Adipocyte (in vitro differentiated cells): ENCODE measurements at regions not wholly inside any gene's neighbourhood (a gene's known extent, or its start where the extent isn't known, plus 50 kb on each side); places are given as distances from the start of the nearest gene placed in this dataset.
A peak's percentile ranks its signal among the peaks of the same experiment; 100 is the strongest.

Experiments used
- DNase-seq: peaks from one replicate; pipeline ENCODE4 v3.0.0-alpha.2; 2015; ENCODE audit warnings: low read depth
- H3K27me3 ChIP-seq: replicated peaks from 2 replicates; pipeline ENCODE4 v1.7.0; 2013; ENCODE audit warnings: mild to moderate bottlenecking, low read length, moderate library complexity; ENCODE audit not compliant: control insufficient read depth, insufficient read depth
- H3K36me3 ChIP-seq: 2 replicates; pipeline ENCODE4 v1.7.0; 2013; ENCODE audit warnings: low read length, mild to moderate bottlenecking, moderate library complexity; ENCODE audit not compliant: control insufficient read depth, insufficient read depth, severe bottlenecking
- H3K4me1 ChIP-seq: 2 replicates; pipeline ENCODE4 v1.7.0; 2013; ENCODE audit warnings: mild to moderate bottlenecking, low read length, moderate library complexity; ENCODE audit not compliant: control insufficient read depth, insufficient read depth
- H3K4me3 ChIP-seq: 2 replicates; pipeline ENCODE4 v1.7.0; 2013; ENCODE audit warnings: mild to moderate bottlenecking, low read length, moderate library complexity
- H3K9ac ChIP-seq: 2 replicates; pipeline ENCODE4 v1.7.0; 2013; ENCODE audit warnings: mild to moderate bottlenecking, low read length, moderate library complexity
- H3K9me3 ChIP-seq: 2 replicates; pipeline ENCODE4 v1.7.0; 2013; ENCODE audit warnings: mild to moderate bottlenecking, low read length, moderate library complexity; ENCODE audit not compliant: control insufficient read depth

DNA sequence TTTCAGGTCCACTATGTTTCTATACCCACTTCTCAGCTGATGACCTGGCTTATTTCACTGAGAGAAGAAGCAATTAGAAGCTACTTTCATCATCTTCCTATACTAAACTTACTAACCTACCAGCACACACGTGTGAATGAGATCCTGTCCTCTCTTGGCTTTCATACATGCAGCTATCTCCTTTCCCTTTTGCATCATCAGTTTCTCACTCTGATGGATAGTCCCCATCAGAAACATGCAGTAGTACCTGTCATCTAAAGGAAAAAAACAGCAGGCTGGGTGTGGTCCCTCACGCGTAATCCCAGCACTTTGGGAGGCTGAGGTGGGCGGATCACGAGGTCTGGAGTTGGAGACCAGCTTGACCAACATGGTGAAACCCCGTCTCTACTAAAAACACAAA, 237.6 kb upstream of the C2CD4B start:
- H3K4me1 ChIP-seq: peaks cover 34% of the 10 kb centered on the region
- no peak for DNase-seq
- H3K4me3 ChIP-seq: peak overlapping the region; percentile 22
- H3K27me3 ChIP-seq: no peaks in the 10 kb centered on the region
- H3K9ac ChIP-seq: peak overlapping the region; percentile 0
- H3K36me3 ChIP-seq: no peaks in the 10 kb centered on the region
- no peaks in the 10 kb centered on the region for H3K9me3 ChIP-seq

- Histone ChIP-seq H3K36me3 (no peaks in the 10 kb centered on the region), H3K9me3 (no peaks in the 10 kb centered on the region), H3K27me3 (no peaks in the 10 kb centered on the region), H3K9ac (no peak overlapping the region), H3K4me3 (no peak overlapping the region), H3K4me1 (peaks cover 34% of the 10 kb centered on the region)
- DNase-seq: peak; percentile 68
Measured at GRCh38 chr15:62403164-62403809, 238.2 kb upstream of the C2CD4B start.

DNA sequence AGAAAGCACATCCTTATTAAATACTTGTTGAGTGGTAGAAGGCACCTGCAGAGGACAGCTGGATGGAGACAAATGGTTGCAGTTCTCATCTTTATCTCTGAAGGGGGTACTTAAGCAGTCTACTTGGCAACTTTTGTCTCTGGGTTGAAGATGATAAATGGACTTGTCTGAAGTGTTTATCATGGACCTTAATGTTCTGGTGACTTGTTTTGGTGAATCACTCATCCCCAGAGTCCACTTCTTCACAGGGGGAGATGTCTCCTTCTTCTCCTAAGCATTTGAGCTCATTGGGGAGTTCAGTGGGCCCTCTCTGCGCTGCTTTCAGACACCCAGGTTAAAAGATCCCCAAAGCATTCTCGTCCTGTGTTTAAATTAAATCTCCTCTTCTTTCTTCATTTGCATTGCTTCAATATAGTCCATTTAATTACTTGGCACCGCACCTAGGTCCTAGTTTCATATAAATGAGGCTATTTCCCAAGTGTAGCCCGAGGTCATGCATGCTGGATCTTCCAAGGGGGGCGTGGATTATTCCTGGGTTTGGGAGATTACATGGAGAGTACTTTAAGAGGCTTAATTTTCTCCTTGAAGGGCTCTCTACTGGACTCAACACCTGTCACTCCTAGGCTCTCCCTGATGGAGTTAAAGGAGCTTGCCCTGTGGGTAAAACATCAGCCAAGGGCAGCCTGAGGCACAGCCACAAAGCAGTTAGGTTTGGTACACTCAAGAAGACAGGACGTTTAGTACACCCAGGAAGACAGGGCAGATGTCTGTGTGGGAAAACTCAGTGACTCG, 239.3 kb upstream of the C2CD4B start:
- DNase-seq: no peak
- no peak overlapping the region for H3K4me3 ChIP-seq
- H3K9me3 ChIP-seq: no peaks in the 10 kb centered on the region
- no peaks in the 10 kb centered on the region for H3K27me3 ChIP-seq
- no peaks in the 10 kb centered on the region for H3K36me3 ChIP-seq
- H3K4me1 ChIP-seq: peaks cover 34% of the 10 kb centered on the region
- no peak overlapping the region for H3K9ac ChIP-seq

DNA sequence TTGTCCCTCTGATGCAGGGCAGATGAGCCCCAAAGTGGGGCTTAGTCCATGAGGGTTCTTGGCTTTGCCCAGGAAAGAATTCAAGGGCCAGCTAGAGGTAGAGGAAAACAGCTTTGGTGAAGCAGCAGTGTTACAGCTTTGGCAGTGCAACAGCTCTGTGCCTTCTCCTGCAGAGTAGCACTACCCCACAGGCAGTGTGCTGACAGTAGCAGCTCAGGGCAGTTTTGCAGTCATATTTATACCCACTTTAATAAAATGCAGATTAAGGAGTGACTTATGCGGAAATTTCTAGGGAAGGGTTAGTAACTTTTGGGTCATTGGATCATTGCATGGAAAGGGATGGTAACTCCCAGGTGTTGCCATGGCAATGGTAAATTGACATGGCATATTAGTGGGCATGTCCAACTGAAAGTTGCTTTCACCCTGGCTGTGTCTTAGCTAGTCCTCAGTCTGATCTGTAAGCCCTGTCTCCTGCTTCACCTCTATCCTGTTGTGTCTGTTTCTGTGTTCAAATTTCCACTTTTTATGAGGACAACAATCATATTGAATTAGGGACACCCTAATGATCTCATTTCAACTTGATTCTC, 241.3 kb upstream of the C2CD4B start:
- Histone ChIP-seq H3K27me3 (no peaks in the 10 kb centered on the region), H3K9me3 (no peaks in the 10 kb centered on the region), H3K9ac (no peak overlapping the region), H3K4me3 (no peak overlapping the region), H3K36me3 (peaks cover 9% of the 10 kb centered on the region), H3K4me1 (peaks cover 34% of the 10 kb centered on the region)
- DNase-seq: no peak

DNA sequence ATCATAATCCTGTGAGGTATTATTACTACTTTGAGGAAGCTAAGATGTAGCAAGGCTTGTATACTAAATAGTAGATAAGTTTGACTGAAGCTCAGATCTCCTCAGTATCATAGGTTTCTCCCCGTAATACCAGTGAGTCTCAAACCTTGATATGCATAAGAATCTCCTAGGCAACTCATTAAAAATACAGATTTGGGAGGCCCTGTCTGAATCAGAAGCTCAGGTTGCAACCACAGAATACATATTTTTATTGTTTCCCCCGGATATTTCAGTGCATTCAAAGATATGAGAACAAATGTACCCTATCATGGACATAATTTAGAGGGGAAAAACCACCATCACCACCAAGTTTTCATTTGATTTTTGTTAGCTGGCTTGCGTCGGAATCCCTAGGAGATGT, 242.1 kb upstream of the C2CD4B start:
- peaks cover 9% of the 10 kb centered on the region for H3K36me3 ChIP-seq
- H3K4me1 ChIP-seq: peaks cover 30% of the 10 kb centered on the region
- H3K4me3 ChIP-seq: no peak overlapping the region
- no peaks in the 10 kb centered on the region for H3K9me3 ChIP-seq
- H3K27me3 ChIP-seq: no peaks in the 10 kb centered on the region
- no peak overlapping the region for H3K9ac ChIP-seq
- peak; percentile 32 for DNase-seq

- Histone ChIP-seq H3K4me1 (peaks cover 30% of the 10 kb centered on the region), H3K4me3 (no peak overlapping the region), H3K27me3 (no peaks in the 10 kb centered on the region), H3K9ac (no peak overlapping the region), H3K36me3 (peaks cover 9% of the 10 kb centered on the region), H3K9me3 (no peaks in the 10 kb centered on the region)
- DNase-seq: no peak
Measured at GRCh38 chr15:62407962-62408361, 242.9 kb upstream of the C2CD4B start.

- Histone ChIP-seq H3K4me3 (no peak overlapping the region), H3K4me1 (peaks cover 29% of the 10 kb centered on the region), H3K9me3 (no peaks in the 10 kb centered on the region), H3K27me3 (no peaks in the 10 kb centered on the region), H3K9ac (no peak overlapping the region), H3K36me3 (peaks cover 9% of the 10 kb centered on the region)
- DNase-seq: no peak
Measured at GRCh38 chr15:62409466-62409865, 244.4 kb upstream of the C2CD4B start.

DNA sequence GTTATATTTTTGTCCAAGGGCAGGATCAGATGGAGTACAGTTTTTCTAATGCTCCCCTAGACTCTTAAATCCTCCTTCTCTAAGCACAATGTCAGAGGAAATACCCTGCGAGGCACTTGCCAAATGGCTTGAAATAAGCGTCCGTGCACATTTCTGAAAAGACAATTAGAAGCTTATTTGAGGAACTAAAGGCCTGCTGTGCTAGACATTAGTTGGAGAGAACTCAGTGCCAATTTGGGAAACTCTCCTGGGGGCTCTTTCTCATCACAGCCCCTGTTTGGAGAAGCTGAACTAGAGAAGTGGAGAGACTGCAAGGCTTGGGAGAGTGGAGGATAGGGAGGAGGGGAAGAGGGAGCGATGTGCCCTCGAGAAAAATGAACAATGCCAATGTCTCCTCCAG, 247.6 kb upstream of the C2CD4B start:
- no peak overlapping the region for H3K9ac ChIP-seq
- DNase-seq: no peak
- H3K36me3 ChIP-seq: peaks cover 9% of the 10 kb centered on the region
- no peak overlapping the region for H3K4me3 ChIP-seq
- H3K27me3 ChIP-seq: no peaks in the 10 kb centered on the region
- H3K4me1 ChIP-seq: peaks cover 52% of the 10 kb centered on the region
- H3K9me3 ChIP-seq: no peaks in the 10 kb centered on the region

DNA sequence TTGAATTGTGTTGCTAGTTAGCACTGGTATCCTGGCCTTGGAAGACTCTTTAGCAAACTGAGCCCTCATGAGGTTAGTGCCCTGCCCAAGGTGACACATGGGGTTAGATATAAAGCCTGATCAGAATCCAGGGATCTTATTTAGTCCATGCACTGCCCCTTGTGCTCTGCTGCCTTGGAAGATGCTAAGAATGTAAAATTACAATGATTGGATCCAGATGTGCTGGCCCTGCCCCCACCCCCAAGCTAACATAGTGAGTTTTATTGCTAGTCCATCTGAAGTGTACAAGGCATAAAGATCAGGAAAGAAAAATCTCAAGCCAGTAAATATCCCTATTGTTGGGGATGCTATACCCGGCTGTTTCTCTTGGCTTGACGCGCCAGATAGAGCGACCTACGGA, 248.1 kb upstream of the C2CD4B start:
- no peaks in the 10 kb centered on the region for H3K27me3 ChIP-seq
- no peaks in the 10 kb centered on the region for H3K9me3 ChIP-seq
- peak; percentile 57 for DNase-seq
- peaks cover 56% of the 10 kb centered on the region for H3K4me1 ChIP-seq
- peak overlapping the region; percentile 40 for H3K9ac ChIP-seq
- H3K36me3 ChIP-seq: peaks cover 9% of the 10 kb centered on the region
- peak overlapping the region; percentile 55 for H3K4me3 ChIP-seq

GRCh38 chr15:62413786-62414185, 248.7 kb upstream of the C2CD4B start:
- DNase-seq: peak; percentile 30
- Histone ChIP-seq H3K9ac (peak overlapping the region; percentile 40), H3K9me3 (no peaks in the 10 kb centered on the region), H3K27me3 (no peaks in the 10 kb centered on the region), H3K36me3 (peaks cover 9% of the 10 kb centered on the region), H3K4me1 (peaks cover 59% of the 10 kb centered on the region), H3K4me3 (peak overlapping the region; percentile 55)

DNA sequence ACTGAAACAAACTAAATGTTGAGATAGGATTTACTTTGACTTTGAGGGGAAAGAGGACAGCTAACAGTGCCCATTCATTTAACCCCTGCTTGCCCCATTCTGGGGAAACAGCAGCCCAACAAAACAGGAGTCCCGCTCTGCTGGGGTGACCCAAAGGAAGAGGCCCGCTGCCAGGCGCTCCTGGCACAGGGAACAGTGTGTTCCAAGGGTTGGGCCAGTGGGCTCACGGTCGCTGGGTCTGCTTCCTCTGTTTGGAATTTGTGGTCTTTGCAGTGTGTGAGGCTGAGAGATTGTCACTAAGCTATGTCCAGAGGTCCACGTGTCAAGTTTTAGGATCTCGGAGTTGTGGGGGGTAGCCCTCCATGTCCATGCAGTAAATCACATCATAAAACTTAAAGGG, 250.4 kb upstream of the C2CD4B start:
- no peaks in the 10 kb centered on the region for H3K27me3 ChIP-seq

More for the DNA sequence above, 250.4 kb upstream of the C2CD4B start:
- Histone ChIP-seq H3K4me1 (peaks cover 62% of the 10 kb centered on the region), H3K9ac (no peak overlapping the region), H3K36me3 (peaks cover 7% of the 10 kb centered on the region), H3K4me3 (no peak overlapping the region), H3K9me3 (no peaks in the 10 kb centered on the region)
- DNase-seq: no peak
